Esophagus squamous epithelium (tissue), 5 donors: ENCODE measurements at regions not wholly inside any gene's neighbourhood (a gene's known extent, or its start where the extent isn't known, plus 50 kb on each side); places are given as distances from the start of the nearest gene placed in this dataset.

Source experiments
- DNase-seq: peaks from one replicate; lab custom pipeline; 2025; lab: John Stamatoyannopoulos, UW
- H3K27ac ChIP-seq, 4 donors: fragments of 200-600 bp; sonication (generic); one replicate each; pipeline ENCODE4 v1.5.1; 2016 to 2019; ENCODE audit warnings: mild to moderate bottlenecking in 1 of 4
- H3K27me3 ChIP-seq, 4 donors: fragments of 200-600 bp; sonication (generic); 1 replicate in 3 of 4; 2 replicates in 1 of 4; pipeline versions ENCODE4 v1.5.1 to v1.6.0; 2017 to 2021; ENCODE audit warnings: antibody characterized with exemption in 1 of 4
- H3K36me3 ChIP-seq, 3 donors: fragments of 200-600 bp; sonication (generic); one replicate each; pipeline ENCODE4 v1.5.1; 2016 to 2019
- H3K4me1 ChIP-seq, 3 donors: fragments of 200-600 bp; sonication (generic); one replicate each; pipeline ENCODE4 v1.5.1; 2017 to 2019
- H3K4me3 ChIP-seq, 4 donors: fragments of 200-600 bp; sonication (generic); 1 replicate in 3 of 4; 2 replicates in 1 of 4; pipeline ENCODE4 v1.5.1; 2016 to 2019; ENCODE audit warnings: mild to moderate bottlenecking in 2 of 4, moderate library complexity in 1 of 4
- H3K9me3 ChIP-seq, 3 donors: fragments of 200-600 bp; sonication (generic); one replicate each; pipeline ENCODE4 v1.5.1; 2016 to 2019
- POLR2A ChIP-seq, 4 donors: fragments of 450-650 bp; IDR thresholded peaks; one replicate each; pipeline ENCODE4 v1.6.1; 2017; ENCODE audit warnings: antibody characterized with exemption in 4 of 4, mild to moderate bottlenecking in 4 of 4, moderate library complexity in 3 of 4
- WGBS, 2 donors: methylation state at CpG; one replicate each; pipeline ENCODE4 v1.1.5; 2018; 5-methylcytosine and 5-hydroxymethylcytosine counted together
- intact Hi-C: fragments of 100-400 bp; cut with DNase I; formaldehyde crosslinking; loops from one replicate; pipeline ENCODE4 v1.15.0; 2022
- TF ChIP-seq, protein P1 (sequence below), 6 experiments: fragments of 450-650 bp in 4 of 6; fragments of 200-600 bp in 2 of 6; sonication (generic) in 2 of 6; IDR thresholded peaks; one replicate each; pipeline ENCODE4 v1.5.1; 2016 to 2019; ENCODE audit warnings: antibody characterized with exemption in 6 of 6, mild to moderate bottlenecking in 4 of 6, moderate library complexity in 4 of 6
- donor health status: DM: yes; HTN: yes; CAD: no.

DNA sequence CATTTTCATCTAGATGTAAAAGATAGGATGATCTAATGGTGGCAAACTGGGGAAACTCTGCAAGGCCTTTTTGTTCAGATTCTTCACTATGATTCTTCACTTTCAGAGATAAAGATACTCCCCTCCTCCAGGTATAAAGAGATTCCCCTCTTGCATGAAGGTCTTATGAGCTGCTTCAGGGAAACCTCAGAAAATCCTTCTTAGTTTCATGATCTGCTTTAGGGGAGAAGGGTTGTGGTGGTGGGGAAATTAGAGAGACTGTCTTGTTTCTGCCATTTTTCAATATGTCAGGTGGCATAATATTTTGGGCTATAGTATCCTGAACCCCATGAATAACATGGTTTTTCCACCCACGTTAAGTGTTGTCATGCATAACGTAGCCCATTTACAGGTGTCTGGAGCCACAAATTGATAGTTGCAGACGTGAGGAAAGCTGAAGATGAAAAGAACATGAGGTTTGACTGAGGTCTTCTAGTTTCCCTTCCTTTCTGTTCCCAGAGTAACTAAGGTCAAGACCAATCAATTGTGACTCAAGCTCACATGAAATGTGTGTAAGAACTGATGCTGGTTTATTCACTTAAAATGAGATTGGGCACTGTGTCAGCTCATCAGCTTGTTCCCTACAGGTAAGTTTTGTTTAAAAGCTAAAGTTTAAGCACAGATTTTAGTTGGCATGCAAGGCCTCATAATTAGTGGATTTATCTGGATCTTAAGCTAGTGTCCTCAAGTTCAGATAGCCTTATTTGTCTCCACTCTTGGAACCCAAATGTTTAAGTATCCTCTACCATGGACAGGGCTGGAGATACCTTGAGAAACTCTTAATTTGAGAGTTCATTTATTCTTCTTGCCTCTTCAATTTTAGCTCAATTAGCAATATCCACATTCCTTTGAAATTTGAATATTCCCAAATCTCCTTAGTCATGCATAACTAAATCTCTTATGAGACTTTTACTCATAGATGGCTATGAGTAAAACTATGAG lies 304.5 kb upstream of the FANCL start:
- TF ChIP-seq, protein P1, sequence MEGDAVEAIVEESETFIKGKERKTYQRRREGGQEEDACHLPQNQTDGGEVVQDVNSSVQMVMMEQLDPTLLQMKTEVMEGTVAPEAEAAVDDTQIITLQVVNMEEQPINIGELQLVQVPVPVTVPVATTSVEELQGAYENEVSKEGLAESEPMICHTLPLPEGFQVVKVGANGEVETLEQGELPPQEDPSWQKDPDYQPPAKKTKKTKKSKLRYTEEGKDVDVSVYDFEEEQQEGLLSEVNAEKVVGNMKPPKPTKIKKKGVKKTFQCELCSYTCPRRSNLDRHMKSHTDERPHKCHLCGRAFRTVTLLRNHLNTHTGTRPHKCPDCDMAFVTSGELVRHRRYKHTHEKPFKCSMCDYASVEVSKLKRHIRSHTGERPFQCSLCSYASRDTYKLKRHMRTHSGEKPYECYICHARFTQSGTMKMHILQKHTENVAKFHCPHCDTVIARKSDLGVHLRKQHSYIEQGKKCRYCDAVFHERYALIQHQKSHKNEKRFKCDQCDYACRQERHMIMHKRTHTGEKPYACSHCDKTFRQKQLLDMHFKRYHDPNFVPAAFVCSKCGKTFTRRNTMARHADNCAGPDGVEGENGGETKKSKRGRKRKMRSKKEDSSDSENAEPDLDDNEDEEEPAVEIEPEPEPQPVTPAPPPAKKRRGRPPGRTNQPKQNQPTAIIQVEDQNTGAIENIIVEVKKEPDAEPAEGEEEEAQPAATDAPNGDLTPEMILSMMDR (IDR thresholded peaks at IDR 0.05): no peak
- no peak for TF ChIP-seq POLR2A (IDR thresholded peaks at IDR 0.05)
- WGBS, 2 donors: 64 to 94% methylated on average over 3 of the region's 3 CpGs
- no peaks in the 10 kb centered on the region for H3K27me3 ChIP-seq
- no peak overlapping the region for H3K27ac ChIP-seq
- intact Hi-C loops: no loop called here
- H3K9me3 ChIP-seq: no peaks in the 10 kb centered on the region
- H3K4me1 ChIP-seq: no peaks in the 10 kb centered on the region
- H3K36me3 ChIP-seq: no peaks in the 10 kb centered on the region
- H3K4me3 ChIP-seq: no peak overlapping the region
- DNase-seq: no peak

DNA sequence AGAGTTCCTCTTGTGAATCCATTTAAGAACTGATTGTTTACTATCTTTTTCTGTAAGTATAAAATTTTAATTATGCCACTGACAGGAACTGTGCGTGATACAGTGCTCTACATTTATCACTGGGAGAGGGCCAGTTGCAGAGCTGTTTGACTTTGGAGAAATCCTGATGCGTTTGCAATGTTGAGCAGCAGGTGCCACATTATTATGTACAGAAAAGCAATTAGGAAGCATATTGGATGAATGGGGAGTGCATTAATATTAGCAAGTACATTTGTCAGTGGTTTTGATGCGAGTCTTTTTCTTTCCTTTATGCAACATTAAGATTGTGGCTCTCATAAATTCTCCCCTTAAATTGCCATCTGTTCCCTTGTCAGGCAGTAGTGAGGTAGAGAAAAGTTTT lies 302.3 kb upstream of the FANCL start:
- no peaks in the 10 kb centered on the region for H3K36me3 ChIP-seq
- DNase-seq: no peak
- no peaks in the 10 kb centered on the region for H3K9me3 ChIP-seq
- TF ChIP-seq, protein P1 (IDR thresholded peaks at IDR 0.05): no peak
- no peak for TF ChIP-seq POLR2A (IDR thresholded peaks at IDR 0.05)
- WGBS, 2 donors: 84% methylated on average over 3 of the region's 3 CpGs
- H3K4me1 ChIP-seq: no peaks in the 10 kb centered on the region
- no peak overlapping the region for H3K4me3 ChIP-seq
- no peaks in the 10 kb centered on the region for H3K27me3 ChIP-seq
- intact Hi-C loops: no loop called here
- H3K27ac ChIP-seq: no peak overlapping the region

DNA sequence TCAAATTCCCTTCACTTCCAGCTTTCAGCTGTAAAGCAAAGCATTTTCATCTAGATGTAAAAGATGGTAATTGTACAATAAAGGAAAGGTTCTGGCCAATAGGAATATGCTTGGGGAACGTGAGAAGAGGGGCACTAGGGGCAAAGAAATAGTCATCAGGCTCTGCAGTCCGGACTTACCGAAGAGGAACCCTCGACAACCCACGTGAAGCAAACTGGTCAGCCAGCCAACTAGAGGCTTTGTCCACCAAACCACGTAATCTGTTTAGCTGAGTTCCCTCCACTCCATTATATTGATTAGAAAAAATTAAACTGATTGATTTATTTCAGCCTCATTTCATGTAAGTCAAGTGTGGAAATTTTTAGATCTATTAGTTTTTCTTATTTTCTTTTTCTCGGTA lies 300.4 kb upstream of the FANCL start:
- Histone ChIP-seq H3K27ac (no peak overlapping the region), H3K4me3 (no peak overlapping the region), H3K27me3 (no peaks in the 10 kb centered on the region), H3K4me1 (no peaks in the 10 kb centered on the region), H3K36me3 (no peaks in the 10 kb centered on the region), H3K9me3 (no peaks in the 10 kb centered on the region)
- DNase-seq: no peak
- intact Hi-C loops: no loop called here
- TF ChIP-seq POLR2A (IDR thresholded peaks at IDR 0.05): no peak
- TF ChIP-seq, protein P1 (IDR thresholded peaks at IDR 0.05): no peak
- 57 to 67% methylated on average over 7 of the region's 7 CpGs for WGBS, 2 donors

DNA sequence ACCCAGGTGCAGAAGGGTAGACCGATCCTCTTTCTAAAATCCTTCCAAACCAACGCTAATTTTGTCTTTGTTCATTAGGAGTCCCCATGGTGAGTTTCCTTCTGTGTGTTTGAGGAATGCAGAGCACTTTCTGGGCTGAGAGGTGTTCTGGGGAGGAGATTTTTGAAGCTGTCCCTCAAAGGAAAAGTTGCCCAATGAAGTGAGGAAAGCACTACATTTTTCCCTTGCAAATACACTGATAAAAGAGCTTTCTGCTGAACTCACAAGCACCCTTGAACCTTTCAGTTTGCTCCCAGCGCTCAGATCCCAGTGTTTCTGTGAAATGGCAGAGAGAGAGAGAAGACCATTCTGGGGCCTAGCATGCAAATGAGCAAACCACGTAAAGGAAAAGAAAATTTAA lies 299.6 kb upstream of the FANCL start:
- Histone ChIP-seq H3K36me3 (no peaks in the 10 kb centered on the region), H3K4me3 (no peak overlapping the region), H3K27me3 (no peaks in the 10 kb centered on the region), H3K27ac (no peak overlapping the region), H3K9me3 (no peaks in the 10 kb centered on the region), H3K4me1 (no peaks in the 10 kb centered on the region)
- no peak for DNase-seq
- no peak for TF ChIP-seq POLR2A (IDR thresholded peaks at IDR 0.05)
- TF ChIP-seq, protein P1 (IDR thresholded peaks at IDR 0.05): no peak
- intact Hi-C loops: no loop called here
- 32 to 48% methylated on average over 4 of the region's 4 CpGs for WGBS, 2 donors

DNA sequence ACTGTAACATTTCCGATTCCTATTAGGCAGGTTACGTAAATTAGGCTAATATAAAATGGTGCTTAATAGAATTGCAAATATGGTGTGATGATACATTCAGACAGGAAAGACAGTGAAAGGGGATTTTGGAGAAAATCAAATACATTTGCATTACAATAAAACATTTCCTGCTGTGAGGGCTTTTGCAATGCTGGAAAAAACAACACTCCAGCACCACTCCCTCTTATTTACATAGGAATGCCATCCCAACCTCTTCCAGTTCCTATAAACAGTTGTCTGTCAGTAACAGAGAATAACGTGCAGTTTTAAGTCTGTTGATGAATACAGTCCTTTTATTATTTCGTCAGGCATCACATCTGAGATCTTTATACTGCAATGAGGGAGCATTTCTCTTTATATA lies 298.8 kb upstream of the FANCL start:
- H3K4me3 ChIP-seq: no peak overlapping the region
- intact Hi-C loops: no loop called here
- no peak overlapping the region for H3K27ac ChIP-seq
- WGBS, 2 donors: 41 to 45% methylated on average over 4 of the region's 4 CpGs
- H3K36me3 ChIP-seq: no peaks in the 10 kb centered on the region
- no peak for DNase-seq
- H3K9me3 ChIP-seq: no peaks in the 10 kb centered on the region
- TF ChIP-seq, protein P1 (IDR thresholded peaks at IDR 0.05): no peak
- TF ChIP-seq POLR2A (IDR thresholded peaks at IDR 0.05): no peak
- H3K4me1 ChIP-seq: no peaks in the 10 kb centered on the region
- no peaks in the 10 kb centered on the region for H3K27me3 ChIP-seq
